GM12891 (cell line): ENCODE measurements at regions not wholly inside any gene's neighbourhood (a gene's known extent, or its start where the extent isn't known, plus 50 kb on each side); places are given as distances from the start of the nearest gene placed in this dataset.

Source experiments
- POLR2A ChIP-seq: IDR thresholded peaks from 2 replicates; pipeline ENCODE4 v1.6.1; 2011; ENCODE audit warnings: low read depth, low read length, control low read depth
- POLR2AphosphoS5 ChIP-seq: IDR thresholded peaks from 2 replicates; pipeline ENCODE4 v1.6.1; 2011; ENCODE audit warnings: low read depth, low read length, control low read depth

DNA sequence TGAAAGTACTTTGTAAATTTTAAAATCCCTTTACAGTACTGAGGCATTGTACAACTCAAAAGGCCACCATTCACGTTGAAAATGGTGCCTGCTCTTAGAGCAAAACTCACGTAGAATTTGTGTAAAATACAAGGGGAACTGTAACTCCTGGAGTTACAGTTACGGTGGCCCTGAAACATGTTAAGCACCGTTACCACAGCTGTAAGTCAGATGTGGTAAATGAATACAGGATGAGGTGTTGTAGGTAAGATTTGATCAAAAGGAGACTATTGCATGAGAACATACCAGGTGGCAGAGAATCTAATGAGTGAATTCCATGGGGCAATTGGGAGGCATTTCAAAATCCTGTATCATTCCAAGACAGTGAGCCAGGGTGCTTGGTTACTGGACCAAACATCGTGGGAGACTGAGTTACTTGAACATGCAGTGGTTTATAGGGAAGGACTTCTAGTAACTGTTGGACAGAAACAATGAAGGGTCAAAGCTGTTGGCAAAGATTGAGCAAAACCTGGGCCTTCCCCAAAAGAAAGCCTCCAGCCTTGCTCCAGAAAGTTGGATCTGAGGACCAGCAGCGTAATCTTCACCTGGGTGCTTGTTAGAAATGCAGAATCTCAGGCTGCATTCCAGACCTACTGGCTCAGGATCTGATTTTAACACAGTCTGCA, 535.8 kb upstream of the POU3F3 start:
- no peak for TF ChIP-seq POLR2AphosphoS5
- TF ChIP-seq POLR2A: no peak
